GM23338 (cell line): ENCODE measurements at regions not wholly inside any gene's neighbourhood (a gene's known extent, or its start where the extent isn't known, plus 50 kb on each side); places are given as distances from the start of the nearest gene placed in this dataset.

ENCODE experiments used
- EZH2 ChIP-seq: fragments of 200-600 bp; sonication (generic); IDR thresholded peaks from one replicate; pipeline ENCODE4 v1.8.0; 2017; ENCODE audit warnings: antibody characterized with exemption, mild to moderate bottlenecking, low read depth; ENCODE audit not compliant: unreplicated experiment
- POLR2AphosphoS5 ChIP-seq: IDR thresholded peaks from 2 replicates; pipeline ENCODE4 v1.6.1; 2016; ENCODE audit warnings: antibody characterized with exemption, low read depth
- ZNF331 ChIP-seq: fragments of 250-450 bp; sonication (Bioruptor Pico); IDR thresholded peaks from 2 replicates; pipeline ENCODE4 v1.5.0; 2020; ENCODE audit warnings: low read depth, mild to moderate bottlenecking, moderate library complexity
- TF ChIP-seq, protein P1 (sequence below), 2 experiments: fragments of 200-600 bp in 1 of 2; sonication (generic) in 1 of 2; conservative IDR thresholded peaks; 2 replicates each; pipeline versions ENCODE4 v1.5.1 to v1.6.1; 2016 to 2017; ENCODE audit warnings: antibody characterized with exemption in 2 of 2, low read depth in 2 of 2, mild to moderate bottlenecking in 2 of 2, moderate library complexity in 1 of 2
- TF ChIP-seq, protein P2 (sequence below): IDR thresholded peaks from one replicate; pipeline ENCODE4 v1.6.1; 2018; ENCODE audit warnings: antibody characterized with exemption; ENCODE audit not compliant: unreplicated experiment
- TF ChIP-seq, protein P3 (sequence below): IDR thresholded peaks from 2 replicates; pipeline ENCODE4 v1.6.1; 2016; ENCODE audit warnings: antibody characterized with exemption

GRCh38 chr10:35892526-35892925, 250.4 kb upstream of the FZD8 start:
- TF ChIP-seq EZH2 (no peak), ZNF331 (CRISPR knock-in tag) (no peak), POLR2AphosphoS5 (no peak)
- TF ChIP-seq, protein P1, sequence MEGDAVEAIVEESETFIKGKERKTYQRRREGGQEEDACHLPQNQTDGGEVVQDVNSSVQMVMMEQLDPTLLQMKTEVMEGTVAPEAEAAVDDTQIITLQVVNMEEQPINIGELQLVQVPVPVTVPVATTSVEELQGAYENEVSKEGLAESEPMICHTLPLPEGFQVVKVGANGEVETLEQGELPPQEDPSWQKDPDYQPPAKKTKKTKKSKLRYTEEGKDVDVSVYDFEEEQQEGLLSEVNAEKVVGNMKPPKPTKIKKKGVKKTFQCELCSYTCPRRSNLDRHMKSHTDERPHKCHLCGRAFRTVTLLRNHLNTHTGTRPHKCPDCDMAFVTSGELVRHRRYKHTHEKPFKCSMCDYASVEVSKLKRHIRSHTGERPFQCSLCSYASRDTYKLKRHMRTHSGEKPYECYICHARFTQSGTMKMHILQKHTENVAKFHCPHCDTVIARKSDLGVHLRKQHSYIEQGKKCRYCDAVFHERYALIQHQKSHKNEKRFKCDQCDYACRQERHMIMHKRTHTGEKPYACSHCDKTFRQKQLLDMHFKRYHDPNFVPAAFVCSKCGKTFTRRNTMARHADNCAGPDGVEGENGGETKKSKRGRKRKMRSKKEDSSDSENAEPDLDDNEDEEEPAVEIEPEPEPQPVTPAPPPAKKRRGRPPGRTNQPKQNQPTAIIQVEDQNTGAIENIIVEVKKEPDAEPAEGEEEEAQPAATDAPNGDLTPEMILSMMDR (conservative IDR thresholded peaks at IDR 0.05; ENCODE audit: low read depth in 2 of 2), result no peak
- TF ChIP-seq, protein P2, sequence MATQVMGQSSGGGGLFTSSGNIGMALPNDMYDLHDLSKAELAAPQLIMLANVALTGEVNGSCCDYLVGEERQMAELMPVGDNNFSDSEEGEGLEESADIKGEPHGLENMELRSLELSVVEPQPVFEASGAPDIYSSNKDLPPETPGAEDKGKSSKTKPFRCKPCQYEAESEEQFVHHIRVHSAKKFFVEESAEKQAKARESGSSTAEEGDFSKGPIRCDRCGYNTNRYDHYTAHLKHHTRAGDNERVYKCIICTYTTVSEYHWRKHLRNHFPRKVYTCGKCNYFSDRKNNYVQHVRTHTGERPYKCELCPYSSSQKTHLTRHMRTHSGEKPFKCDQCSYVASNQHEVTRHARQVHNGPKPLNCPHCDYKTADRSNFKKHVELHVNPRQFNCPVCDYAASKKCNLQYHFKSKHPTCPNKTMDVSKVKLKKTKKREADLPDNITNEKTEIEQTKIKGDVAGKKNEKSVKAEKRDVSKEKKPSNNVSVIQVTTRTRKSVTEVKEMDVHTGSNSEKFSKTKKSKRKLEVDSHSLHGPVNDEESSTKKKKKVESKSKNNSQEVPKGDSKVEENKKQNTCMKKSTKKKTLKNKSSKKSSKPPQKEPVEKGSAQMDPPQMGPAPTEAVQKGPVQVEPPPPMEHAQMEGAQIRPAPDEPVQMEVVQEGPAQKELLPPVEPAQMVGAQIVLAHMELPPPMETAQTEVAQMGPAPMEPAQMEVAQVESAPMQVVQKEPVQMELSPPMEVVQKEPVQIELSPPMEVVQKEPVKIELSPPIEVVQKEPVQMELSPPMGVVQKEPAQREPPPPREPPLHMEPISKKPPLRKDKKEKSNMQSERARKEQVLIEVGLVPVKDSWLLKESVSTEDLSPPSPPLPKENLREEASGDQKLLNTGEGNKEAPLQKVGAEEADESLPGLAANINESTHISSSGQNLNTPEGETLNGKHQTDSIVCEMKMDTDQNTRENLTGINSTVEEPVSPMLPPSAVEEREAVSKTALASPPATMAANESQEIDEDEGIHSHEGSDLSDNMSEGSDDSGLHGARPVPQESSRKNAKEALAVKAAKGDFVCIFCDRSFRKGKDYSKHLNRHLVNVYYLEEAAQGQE, result no peak
- TF ChIP-seq, protein P3, sequence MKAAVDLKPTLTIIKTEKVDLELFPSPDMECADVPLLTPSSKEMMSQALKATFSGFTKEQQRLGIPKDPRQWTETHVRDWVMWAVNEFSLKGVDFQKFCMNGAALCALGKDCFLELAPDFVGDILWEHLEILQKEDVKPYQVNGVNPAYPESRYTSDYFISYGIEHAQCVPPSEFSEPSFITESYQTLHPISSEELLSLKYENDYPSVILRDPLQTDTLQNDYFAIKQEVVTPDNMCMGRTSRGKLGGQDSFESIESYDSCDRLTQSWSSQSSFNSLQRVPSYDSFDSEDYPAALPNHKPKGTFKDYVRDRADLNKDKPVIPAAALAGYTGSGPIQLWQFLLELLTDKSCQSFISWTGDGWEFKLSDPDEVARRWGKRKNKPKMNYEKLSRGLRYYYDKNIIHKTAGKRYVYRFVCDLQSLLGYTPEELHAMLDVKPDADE, result no peak
